ENCODE measurements at regions not wholly inside any gene's neighbourhood (a gene's known extent, or its start where the extent isn't known, plus 50 kb on each side); places are given as distances from the start of the nearest gene placed in this dataset.

GRCh38 chr5:124401476-124402143 is 344.8 kb downstream of the ZNF608 start:
- DNase-seq (ENCODE audit: insufficient read length, low spot score) (no peak), FAIRE-seq (no peak)

DNA sequence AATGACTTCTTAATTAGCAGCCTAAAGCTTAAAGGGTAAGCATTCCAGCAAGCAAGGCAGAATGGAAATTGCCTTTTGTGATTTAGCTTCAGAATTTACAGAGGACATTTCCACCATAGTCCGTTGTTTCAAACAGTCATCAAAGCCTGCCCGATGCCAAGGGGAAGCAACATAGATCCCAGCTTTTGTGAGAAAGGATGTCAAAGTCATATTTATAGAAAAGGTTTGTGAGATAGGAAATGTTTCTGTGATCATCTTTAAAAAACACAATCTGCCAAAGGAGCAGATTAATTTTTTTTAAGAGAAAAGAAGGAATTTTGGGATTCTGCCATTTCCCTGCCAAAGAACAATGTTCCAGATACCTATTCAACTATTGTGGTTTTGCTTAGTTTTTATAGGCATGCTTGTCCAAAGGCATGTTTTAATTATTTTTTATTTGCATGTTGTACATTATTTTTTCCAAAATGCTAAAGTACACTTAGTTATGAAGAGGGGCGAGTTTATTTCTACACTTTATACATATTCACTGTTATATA is 346.9 kb downstream of the ZNF608 start:
- no peak for DNase-seq (ENCODE audit: insufficient read length, low spot score)
- FAIRE-seq: no peak

GRCh38 chr5:124398460-124398859 is 348.0 kb downstream of the ZNF608 start:
- FAIRE-seq (no peak), DNase-seq (ENCODE audit: insufficient read length, low spot score) (no peak)

GRCh38 chr5:124397317-124397716 is 349.1 kb downstream of the ZNF608 start:
- FAIRE-seq (no peak), DNase-seq (ENCODE audit: insufficient read length, low spot score) (no peak)

- FAIRE-seq (no peak), DNase-seq (ENCODE audit: insufficient read length, low spot score) (no peak)
These were observed 350.5 kb downstream of the ZNF608 start for GRCh38 chr5:124395926-124396325.

GRCh38 chr5:124395287-124395686 is 351.2 kb downstream of the ZNF608 start:
- DNase-seq (ENCODE audit: insufficient read length, low spot score): no peak
- FAIRE-seq: no peak

GRCh38 chr5:124394700-124395245 is 351.7 kb downstream of the ZNF608 start:
- DNase-seq (ENCODE audit: insufficient read length, low spot score) (no peak), FAIRE-seq (no peak)

DNA sequence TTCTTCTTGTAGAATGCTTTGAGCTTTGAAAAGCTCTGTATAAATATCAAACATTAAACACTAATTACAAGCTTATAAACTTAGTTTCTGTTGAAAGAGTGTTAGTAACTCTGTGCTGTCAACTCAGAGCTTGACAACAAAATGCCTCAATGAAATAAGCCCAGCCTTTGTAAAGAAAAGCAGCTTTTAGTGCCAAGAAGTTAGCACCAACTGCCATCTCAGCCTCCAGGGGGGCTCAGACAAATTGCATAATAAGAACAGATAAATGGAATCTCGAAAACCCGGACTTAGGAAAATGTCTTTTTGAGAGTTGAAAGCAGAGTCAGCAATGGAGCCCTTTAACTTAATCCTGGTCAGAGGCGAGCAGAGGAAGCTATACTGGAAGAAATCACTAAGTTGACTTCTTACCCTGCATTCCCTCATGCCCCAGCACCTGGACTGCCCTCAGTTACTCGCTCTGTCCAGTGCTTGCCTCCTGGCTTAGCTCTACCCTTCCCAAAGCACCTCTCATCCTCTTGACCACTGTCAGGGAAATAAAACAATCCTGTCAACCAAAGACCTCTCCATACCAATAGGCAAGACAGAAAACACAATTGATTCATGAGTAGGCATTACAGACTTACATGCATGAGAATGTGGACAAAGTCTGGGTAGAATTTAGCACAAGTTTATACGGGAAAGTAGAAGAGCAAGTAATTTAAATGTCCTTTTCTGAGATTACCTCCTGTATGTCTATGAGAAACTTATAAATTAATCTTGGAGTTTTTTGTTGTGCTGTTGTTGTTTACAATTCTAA is 352.7 kb downstream of the ZNF608 start:
- FAIRE-seq: no peak

GRCh38 chr5:124383693-124384092 is 362.7 kb downstream of the ZNF608 start:
- DNase-seq (ENCODE audit: insufficient read length, low spot score) (no peak), FAIRE-seq (no peak)

More for the DNA sequence above, 352.7 kb downstream of the ZNF608 start:
- DNase-seq (ENCODE audit: insufficient read length, low spot score): no peak

- no peak for FAIRE-seq
- no peak for DNase-seq (ENCODE audit: insufficient read length, low spot score)
These were observed 369.1 kb downstream of the ZNF608 start for GRCh38 chr5:124377386-124377785.

DNA sequence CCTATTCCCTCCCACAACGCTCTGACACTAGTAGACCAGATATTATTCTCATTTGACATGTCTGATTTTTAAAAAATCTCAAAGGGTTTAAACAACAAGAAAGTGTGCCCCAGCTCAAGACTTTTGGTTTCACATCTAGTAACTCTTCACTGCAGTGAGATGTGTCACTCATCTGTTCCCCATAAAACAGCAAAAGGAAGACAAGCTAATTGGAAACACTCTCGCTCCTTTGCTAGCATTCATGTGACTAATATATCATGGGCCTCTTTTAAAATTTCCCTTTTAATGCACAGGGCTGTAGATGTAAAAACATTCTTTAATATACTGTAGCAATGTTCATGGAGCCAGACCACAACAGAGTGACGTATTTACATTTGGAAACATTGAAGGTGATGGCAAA is 372.6 kb downstream of the ZNF608 start:
- no peak for FAIRE-seq
- no peak for DNase-seq (ENCODE audit: insufficient read length, low spot score)

- FAIRE-seq: no peak
- no peak for DNase-seq (ENCODE audit: insufficient read length, low spot score)
These were observed 374.0 kb downstream of the ZNF608 start for GRCh38 chr5:124372457-124372856.

DNA sequence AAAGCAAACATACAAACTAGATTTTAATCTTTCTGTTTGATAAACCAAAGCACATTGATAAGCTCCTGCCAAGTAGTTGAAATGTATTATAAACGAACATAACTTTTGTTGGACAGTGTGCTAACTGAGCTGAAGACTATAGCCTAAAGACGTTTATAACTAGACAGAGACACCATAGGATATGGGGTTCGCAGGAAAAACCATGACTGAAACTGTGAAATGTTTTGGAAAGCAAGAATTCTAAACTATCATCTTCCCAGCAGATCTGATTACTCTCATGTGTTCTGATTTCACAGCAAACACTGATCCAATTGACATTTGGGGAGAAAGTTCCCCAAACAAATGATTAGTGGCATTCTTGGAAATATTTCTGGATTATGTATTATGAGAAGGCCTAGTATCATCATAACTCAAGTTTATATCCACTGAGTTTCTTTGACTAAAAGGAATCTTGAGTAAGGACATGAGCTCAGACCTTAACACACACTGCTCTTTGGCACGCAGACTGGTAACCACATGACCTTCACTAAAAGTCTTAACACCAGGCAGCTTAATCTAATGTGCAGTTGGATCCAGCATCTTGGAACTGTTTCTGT is 375.2 kb downstream of the ZNF608 start:
- FAIRE-seq (no peak), DNase-seq (ENCODE audit: insufficient read length, low spot score) (no peak)

GRCh38 chr5:124370601-124371000 is 375.8 kb downstream of the ZNF608 start:
- DNase-seq (ENCODE audit: insufficient read length, low spot score) (no peak), FAIRE-seq (no peak)

- no peak for DNase-seq (ENCODE audit: insufficient read length, low spot score)
These were observed 381.1 kb downstream of the ZNF608 start for GRCh38 chr5:124365361-124365801.

GRCh38 chr5:124355928-124356327 is 390.5 kb downstream of the ZNF608 start:
- FAIRE-seq: no peak
- DNase-seq (ENCODE audit: insufficient read length, low spot score): no peak

More at GRCh38 chr5:124365361-124365801, 381.1 kb downstream of the ZNF608 start:
- no peak for FAIRE-seq

GRCh38 chr5:124353016-124353415 is 393.4 kb downstream of the ZNF608 start:
- no peak for FAIRE-seq

DNA sequence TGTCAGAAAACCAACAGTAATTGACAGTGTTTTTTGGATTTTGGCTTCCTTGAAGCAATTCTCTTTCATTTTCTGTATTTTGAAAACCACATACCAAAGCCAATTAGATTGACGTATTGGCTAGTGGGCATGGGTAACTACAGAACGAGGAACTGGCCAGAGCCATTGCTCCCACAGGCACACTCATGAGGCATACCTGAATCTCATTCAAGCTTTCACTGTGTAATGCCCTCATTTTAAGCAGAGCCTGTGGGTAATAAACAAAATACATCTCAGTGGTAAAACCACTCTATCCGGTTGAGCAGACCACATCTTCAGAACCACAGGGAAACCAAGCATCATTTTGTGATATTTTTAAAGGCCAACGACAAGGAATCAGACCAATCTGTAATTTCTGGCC is 394.1 kb downstream of the ZNF608 start:
- no peak for DNase-seq (ENCODE audit: insufficient read length, low spot score)
- FAIRE-seq: no peak

More at GRCh38 chr5:124353016-124353415, 393.4 kb downstream of the ZNF608 start:
- no peak for DNase-seq (ENCODE audit: insufficient read length, low spot score)

- no peak for DNase-seq (ENCODE audit: insufficient read length, low spot score)
- FAIRE-seq: no peak
These were observed 396.5 kb downstream of the ZNF608 start for GRCh38 chr5:124349931-124350330.

GRCh38 chr5:124343451-124343867 is 403.0 kb downstream of the ZNF608 start:
- no peak for FAIRE-seq
- peak; percentile 54 for DNase-seq (ENCODE audit: insufficient read length, low spot score)

GRCh38 chr5:124342986-124343385 is 403.5 kb downstream of the ZNF608 start:
- DNase-seq (ENCODE audit: insufficient read length, low spot score): no peak
- no peak for FAIRE-seq
